ENCODE measurements at regions not wholly inside any gene's neighbourhood (a gene's known extent, or its start where the extent isn't known, plus 50 kb on each side); places are given as distances from the start of the nearest gene placed in this dataset.

DNA sequence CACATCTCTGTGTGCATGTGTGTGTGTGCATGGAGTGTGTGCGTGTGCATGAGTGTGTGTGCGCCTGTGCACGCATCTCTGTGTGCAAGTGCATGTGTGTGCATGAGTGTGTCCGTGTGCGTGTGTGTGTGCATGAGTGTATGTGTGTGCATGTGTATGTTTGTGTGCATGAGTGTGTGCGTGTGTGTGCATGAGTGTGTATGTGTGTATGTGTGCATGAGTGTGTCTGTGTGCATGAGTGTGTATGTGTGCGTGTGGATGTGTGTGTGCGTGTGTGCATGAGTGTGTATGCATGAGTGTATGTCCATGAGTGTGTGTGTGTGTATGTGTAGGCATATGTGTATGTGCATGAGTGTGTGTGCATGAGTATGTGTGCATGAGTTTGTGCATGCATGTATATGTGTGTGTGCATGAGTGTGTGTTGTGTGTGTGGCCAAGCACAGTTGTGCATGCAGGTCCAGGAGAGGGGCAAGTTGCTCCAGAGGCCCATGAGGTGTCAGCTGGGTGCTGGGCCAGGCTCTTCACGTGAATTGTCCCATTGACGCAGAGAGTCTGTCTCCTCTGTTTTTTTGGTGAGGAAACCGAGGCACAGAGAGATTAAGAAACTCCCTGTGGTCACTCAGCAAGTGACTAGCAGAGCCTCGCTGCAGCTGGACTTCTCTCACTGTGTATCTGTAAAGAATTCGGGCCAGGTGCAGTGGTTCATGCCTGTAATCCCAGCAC, 75.5 kb downstream of the ASB1 start:
- TF ChIP-seq EGR1 (IDR thresholded peaks at IDR 0.05; ENCODE audit: low read depth in 2 of 2) (no peak), TAF1 (conservative IDR thresholded peaks at IDR 0.05) (no peak), SP1 (IDR thresholded peaks at IDR 0.05) (no peak), JUND (IDR thresholded peaks at IDR 0.05) (no peak), HNF4A (conservative IDR thresholded peaks at IDR 0.05) (no peak), GABPA (IDR thresholded peaks at IDR 0.05 in 1 of 2, conservative IDR thresholded peaks at IDR 0.05 in 1 of 2) (no peak), NR2F2 (IDR thresholded peaks at IDR 0.05) (no peak)
- TF ChIP-seq, protein P1, sequence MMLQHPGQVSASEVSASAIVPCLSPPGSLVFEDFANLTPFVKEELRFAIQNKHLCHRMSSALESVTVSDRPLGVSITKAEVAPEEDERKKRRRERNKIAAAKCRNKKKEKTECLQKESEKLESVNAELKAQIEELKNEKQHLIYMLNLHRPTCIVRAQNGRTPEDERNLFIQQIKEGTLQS (IDR thresholded peaks at IDR 0.05), result no peak
- Histone ChIP-seq H3K9me3 (ENCODE audit: control insufficient read depth in 4 of 4, low read length in 3 of 4) (no peaks in the 10 kb centered on the region), H3K9ac (ENCODE audit: low read depth in 1 of 2, low read length in 2 of 2) (no peak overlapping the region), H3K4me1 (ENCODE audit: control insufficient read depth in 4 of 4, insufficient read depth in 4 of 4, low read length in 3 of 4) (no peaks in the 10 kb centered on the region), H3K27ac (ENCODE audit: low read depth in 1 of 2, low read length in 2 of 2) (no peak overlapping the region), H3K4me3 (ENCODE audit: low read depth in 1 of 3, low read length in 3 of 3) (no peak overlapping the region), H3K27me3 (ENCODE audit: control insufficient read depth in 4 of 4, insufficient read depth in 4 of 4, low read length in 3 of 4) (no peaks in the 10 kb centered on the region), H3K36me3 (ENCODE audit: control insufficient read depth in 4 of 4, insufficient read depth in 3 of 4, low read depth in 1 of 4, low read length in 3 of 4) (no peaks in the 10 kb centered on the region)
- WGBS, result 98% methylated on average over 13 of the region's 13 CpGs
- DNase-seq (ENCODE audit: low spot score), result no peak

DNA sequence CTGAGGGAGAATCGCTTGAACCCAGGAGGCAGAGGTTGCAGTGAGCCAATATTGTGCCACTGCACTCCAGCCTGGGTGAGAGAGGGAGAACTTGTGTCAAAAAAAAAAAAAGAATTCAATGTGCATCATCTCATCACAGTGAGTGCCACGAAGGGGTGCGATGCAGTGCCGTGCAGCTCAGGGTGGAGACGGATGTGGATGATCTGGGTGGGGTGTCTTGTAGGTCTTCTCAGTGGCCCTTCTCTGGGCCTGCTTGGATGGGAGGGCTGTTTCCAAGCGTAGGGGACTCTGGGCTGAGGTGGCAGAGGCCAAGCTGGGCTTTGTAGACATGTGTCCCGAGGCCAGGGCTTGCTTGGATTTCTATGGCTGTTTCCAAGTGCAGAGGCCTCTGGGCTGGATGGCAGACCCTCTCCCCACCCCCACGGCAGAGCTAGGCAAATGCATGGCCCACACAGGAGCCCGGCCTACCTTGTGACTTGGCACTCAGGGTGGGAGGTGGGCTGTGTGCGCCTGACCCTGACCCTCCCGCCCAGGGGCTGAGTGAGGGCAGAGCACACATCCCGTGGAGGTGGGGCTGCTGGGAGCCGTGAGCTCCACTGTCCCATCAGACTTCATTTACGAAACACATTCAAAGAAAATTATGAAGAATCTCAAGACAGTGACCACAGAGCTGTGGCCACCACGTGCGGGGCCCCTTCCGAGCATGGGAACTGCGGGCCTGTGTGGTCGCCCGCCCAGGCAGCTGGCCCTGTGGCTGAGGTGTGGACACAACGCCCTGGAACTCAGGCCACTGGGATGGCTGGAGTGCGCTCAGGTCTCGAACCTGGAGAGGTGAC, 76.4 kb downstream of the ASB1 start:
- Histone ChIP-seq H3K27me3 (ENCODE audit: control insufficient read depth in 4 of 4, insufficient read depth in 4 of 4, low read length in 3 of 4) (no peaks in the 10 kb centered on the region), H3K36me3 (ENCODE audit: control insufficient read depth in 4 of 4, insufficient read depth in 3 of 4, low read depth in 1 of 4, low read length in 3 of 4) (no peaks in the 10 kb centered on the region), H3K4me3 (ENCODE audit: low read depth in 1 of 3, low read length in 3 of 3) (no peak overlapping the region), H3K9ac (ENCODE audit: low read depth in 1 of 2, low read length in 2 of 2) (no peak overlapping the region), H3K9me3 (ENCODE audit: control insufficient read depth in 4 of 4, low read length in 3 of 4) (no peaks in the 10 kb centered on the region), H3K27ac (ENCODE audit: low read depth in 1 of 2, low read length in 2 of 2) (no peak overlapping the region), H3K4me1 (ENCODE audit: control insufficient read depth in 4 of 4, insufficient read depth in 4 of 4, low read length in 3 of 4) (no peaks in the 10 kb centered on the region)
- TF ChIP-seq HNF4G (IDR thresholded peaks at IDR 0.05) (no peak), EGR1 (IDR thresholded peaks at IDR 0.05; ENCODE audit: low read depth in 2 of 2) (no peak), FOXA2 (IDR thresholded peaks at IDR 0.05) (no peak), SP1 (IDR thresholded peaks at IDR 0.05) (no peak), RAD21 (IDR thresholded peaks at IDR 0.05) (no peak), JUND (IDR thresholded peaks at IDR 0.05) (no peak), GABPA (IDR thresholded peaks at IDR 0.05 in 1 of 2, conservative IDR thresholded peaks at IDR 0.05 in 1 of 2) (no peak), HNF4A (conservative IDR thresholded peaks at IDR 0.05) (no peak), NR2F2 (IDR thresholded peaks at IDR 0.05) (no peak), YY1 (IDR thresholded peaks at IDR 0.05) (no peak), FOXA1 (IDR thresholded peaks at IDR 0.05) (no peak), TAF1 (conservative IDR thresholded peaks at IDR 0.05) (no peak)
- TF ChIP-seq, protein P2, sequence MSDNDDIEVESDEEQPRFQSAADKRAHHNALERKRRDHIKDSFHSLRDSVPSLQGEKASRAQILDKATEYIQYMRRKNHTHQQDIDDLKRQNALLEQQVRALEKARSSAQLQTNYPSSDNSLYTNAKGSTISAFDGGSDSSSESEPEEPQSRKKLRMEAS (IDR thresholded peaks at IDR 0.05), result no peak
- TF ChIP-seq, protein P3, sequence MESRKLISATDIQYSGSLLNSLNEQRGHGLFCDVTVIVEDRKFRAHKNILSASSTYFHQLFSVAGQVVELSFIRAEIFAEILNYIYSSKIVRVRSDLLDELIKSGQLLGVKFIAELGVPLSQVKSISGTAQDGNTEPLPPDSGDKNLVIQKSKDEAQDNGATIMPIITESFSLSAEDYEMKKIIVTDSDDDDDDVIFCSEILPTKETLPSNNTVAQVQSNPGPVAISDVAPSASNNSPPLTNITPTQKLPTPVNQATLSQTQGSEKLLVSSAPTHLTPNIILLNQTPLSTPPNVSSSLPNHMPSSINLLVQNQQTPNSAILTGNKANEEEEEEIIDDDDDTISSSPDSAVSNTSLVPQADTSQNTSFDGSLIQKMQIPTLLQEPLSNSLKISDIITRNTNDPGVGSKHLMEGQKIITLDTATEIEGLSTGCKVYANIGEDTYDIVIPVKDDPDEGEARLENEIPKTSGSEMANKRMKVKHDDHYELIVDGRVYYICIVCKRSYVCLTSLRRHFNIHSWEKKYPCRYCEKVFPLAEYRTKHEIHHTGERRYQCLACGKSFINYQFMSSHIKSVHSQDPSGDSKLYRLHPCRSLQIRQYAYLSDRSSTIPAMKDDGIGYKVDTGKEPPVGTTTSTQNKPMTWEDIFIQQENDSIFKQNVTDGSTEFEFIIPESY (IDR thresholded peaks at IDR 0.05), result no peak
- TF ChIP-seq, protein P4, sequence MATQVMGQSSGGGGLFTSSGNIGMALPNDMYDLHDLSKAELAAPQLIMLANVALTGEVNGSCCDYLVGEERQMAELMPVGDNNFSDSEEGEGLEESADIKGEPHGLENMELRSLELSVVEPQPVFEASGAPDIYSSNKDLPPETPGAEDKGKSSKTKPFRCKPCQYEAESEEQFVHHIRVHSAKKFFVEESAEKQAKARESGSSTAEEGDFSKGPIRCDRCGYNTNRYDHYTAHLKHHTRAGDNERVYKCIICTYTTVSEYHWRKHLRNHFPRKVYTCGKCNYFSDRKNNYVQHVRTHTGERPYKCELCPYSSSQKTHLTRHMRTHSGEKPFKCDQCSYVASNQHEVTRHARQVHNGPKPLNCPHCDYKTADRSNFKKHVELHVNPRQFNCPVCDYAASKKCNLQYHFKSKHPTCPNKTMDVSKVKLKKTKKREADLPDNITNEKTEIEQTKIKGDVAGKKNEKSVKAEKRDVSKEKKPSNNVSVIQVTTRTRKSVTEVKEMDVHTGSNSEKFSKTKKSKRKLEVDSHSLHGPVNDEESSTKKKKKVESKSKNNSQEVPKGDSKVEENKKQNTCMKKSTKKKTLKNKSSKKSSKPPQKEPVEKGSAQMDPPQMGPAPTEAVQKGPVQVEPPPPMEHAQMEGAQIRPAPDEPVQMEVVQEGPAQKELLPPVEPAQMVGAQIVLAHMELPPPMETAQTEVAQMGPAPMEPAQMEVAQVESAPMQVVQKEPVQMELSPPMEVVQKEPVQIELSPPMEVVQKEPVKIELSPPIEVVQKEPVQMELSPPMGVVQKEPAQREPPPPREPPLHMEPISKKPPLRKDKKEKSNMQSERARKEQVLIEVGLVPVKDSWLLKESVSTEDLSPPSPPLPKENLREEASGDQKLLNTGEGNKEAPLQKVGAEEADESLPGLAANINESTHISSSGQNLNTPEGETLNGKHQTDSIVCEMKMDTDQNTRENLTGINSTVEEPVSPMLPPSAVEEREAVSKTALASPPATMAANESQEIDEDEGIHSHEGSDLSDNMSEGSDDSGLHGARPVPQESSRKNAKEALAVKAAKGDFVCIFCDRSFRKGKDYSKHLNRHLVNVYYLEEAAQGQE (IDR thresholded peaks at IDR 0.05), result no peak
- 93% methylated on average over 23 of the region's 23 CpGs for WGBS
- DNase-seq (ENCODE audit: low spot score), result no peak
